Stimulated activated CD8-positive, alpha-beta memory T cell treated with anti-CD3 and anti-CD28 coated beads, Interleukin-7, amount 100 ng/mL, for 48 hours (primary cell): ENCODE measurements at regions not wholly inside any gene's neighbourhood (a gene's known extent, or its start where the extent isn't known, plus 50 kb on each side); places are given as distances from the start of the nearest gene placed in this dataset.
A peak's percentile ranks its signal among the peaks of the same experiment; 100 is the strongest.

Experiments used
- DNase-seq, 2 donors: peaks; one replicate each; pipeline ENCODE4 v3.0.0-alpha.2; 2020; ENCODE audit warnings: low read depth in 1 of 2; ENCODE audit errors: extremely low read depth in 1 of 2

DNA sequence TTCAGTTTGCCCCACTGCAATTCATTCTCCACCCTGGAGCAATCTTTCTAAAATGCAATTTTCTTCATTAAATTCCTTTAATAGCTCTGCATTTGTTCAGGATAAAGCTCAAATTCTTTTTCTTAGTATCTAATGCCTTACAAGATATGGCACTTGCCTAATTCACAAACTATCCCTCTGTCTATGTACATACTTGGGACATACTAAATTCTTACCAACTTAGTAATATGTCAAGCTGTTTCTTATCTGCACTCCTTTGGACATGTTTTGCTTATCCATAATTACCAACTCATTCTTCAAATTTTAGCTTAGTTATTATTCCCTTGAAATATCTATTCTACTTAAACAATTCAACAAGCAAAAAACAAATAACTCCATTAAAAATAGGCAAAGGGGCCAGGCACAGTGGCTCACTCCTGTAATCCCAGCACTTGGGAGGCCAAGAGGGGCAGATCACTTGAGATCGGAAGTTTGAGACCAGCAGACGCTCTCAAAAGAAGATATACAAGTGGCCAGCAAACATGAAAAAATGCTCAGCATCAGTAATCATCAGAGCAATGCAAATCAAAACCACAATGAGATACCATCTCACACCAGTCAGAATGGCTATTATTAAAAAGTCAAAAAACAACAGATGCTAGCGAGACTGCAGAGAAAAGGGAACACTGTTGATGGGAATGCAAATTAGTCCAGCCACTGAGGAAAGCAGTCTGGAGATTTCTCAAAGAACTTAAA lies 96.9 kb downstream of the FAM76B start:
- DNase-seq, result no peak

DNA sequence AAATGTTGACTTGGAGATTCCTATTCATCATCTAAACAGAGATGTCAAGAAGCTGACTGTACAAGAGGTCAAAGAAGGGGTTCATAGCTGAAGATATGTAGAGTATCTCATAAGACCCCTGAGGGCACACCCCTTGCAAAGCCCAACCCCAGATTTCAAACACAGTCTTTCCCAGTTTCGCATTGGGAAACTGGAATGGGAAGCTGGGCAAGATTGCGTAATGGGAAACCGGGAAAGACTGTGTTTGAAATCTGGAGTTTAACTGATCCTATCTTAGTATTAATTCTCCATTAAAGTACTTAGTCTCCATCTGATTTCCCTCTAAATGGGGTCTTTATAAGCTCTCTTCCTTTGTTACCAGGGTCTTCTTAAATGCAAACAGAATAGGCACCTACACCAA lies 99.5 kb downstream of the FAM76B start:
- no peak for DNase-seq

DNA sequence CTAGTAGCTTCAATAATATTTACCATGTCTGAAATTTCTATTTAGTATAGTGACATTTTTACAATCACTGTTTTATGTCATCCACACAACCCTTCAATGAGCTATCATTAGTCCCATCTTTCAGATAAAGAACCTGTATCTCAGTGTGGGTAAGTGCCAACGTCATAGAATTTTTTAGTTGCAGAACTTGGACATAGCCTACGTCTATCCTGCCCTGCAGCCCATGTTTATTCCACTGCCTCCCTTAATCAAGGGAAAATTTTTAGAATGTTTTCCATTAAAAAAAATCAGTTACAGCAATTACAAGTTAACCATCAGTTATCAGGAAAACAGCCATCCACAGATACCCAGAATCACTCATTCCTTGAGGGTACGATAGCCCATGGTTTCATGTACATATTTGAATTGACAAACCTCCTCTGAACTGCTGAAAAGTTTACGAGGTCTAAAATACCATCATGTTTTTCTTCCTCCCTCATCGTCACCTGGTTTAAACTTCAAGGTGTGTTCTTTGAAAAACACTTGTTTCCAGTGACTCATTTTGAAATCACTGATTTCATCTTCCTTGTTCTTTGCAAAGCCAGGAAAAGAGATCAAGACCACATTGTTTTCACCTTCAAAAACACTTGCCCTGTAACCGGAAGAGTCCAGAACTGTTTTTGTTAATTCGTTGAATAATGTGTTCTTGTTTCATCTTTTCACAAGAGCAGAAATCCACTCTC lies 100.9 kb downstream of the FAM76B start:
- DNase-seq, result no peak

DNA sequence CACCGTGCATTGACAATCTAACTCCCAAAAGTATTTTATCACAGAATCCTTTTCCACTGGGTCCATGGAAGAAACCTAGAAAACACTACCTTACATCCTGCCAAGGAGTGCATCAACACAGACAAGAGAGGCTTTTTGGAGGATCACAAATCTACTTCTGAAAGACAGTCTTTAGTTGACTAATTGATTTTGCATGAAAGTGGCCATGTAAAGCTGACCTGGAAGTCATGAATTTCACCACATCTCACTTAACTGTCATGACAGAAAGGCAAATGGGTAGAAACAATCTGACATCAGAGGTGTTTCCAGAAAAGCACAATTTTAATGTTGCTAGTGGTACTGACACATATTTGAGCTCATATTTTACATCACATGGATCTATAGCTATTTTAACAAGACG lies 101.6 kb downstream of the FAM76B start:
- no peak for DNase-seq

DNA sequence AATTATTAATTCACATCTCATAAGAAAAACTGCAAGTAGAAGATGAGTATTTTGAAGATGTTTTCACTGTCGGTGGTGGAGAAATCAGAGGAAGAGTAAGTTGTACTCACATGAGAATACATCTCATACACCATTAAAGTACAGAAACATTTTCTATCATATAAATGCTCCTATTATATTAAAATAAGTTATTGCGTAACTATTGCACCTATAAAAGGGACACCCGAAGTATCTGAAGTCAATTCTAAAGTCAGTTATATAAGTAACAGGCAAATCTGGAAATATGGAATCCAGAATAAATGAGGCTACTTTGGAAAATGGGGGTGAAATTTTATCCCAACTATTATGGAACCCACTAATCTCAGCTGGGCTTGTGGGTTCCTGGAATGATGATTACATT lies 103.3 kb downstream of the FAM76B start:
- DNase-seq, result no peak

DNA sequence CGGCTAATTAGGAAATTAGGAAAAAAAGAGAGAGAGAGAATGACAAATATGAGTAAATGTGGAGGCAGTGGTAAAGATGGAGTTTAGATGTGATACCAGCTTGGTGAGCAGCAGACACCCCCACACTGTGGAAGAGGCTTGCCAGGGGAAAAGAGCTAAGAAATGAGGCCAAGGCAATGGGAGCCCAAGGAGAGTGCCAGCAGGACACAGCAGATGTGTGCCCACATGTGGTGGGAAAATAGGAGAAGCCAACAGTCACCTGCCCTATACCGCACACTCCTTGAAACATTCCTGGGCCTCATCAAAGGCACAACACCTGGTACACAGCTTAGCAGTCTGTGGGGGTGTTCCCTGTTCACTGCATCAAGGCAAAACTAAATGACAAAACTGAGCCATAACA lies 104.9 kb downstream of the FAM76B start:
- no peak for DNase-seq

DNA sequence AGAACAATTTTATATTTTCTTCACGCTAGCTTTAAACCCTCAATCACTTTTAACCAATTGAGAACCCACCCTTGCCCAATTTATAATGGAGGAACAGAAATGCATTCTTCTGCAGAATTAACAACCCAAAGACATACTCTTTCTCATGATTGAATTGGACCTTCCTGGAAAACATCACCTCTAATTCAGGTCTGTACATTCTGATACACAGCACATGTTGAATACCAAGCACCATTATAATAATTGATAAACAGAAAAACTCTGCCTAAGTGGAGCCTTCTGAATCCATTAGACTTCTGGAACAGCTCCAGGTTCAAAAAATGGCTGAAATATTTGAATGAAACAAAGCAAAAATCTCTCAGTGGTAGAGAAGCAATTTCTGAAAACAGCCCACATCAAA lies 105.4 kb downstream of the FAM76B start:
- DNase-seq, result no peak

DNA sequence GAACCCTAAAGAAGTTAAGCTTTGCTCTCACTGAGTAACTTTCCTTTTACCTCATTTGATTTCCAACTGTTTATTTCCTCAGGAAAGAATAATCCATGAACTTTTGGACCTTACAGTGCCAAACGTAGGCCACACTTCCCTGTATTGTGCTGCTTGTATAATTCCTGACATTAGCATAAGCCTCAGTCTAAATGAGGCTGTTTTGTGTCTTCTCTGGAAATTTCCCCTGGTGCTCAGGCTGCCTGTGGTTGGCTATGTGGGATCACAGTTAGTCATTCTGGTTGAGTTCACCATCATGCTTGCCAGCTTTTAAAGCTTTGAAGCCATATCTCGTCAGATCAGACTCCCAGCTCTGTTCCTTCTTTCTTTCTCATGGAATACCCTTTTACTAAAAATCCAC lies 107.0 kb downstream of the FAM76B start:
- DNase-seq, result peak in 1 of 2 donors; percentile 32

DNA sequence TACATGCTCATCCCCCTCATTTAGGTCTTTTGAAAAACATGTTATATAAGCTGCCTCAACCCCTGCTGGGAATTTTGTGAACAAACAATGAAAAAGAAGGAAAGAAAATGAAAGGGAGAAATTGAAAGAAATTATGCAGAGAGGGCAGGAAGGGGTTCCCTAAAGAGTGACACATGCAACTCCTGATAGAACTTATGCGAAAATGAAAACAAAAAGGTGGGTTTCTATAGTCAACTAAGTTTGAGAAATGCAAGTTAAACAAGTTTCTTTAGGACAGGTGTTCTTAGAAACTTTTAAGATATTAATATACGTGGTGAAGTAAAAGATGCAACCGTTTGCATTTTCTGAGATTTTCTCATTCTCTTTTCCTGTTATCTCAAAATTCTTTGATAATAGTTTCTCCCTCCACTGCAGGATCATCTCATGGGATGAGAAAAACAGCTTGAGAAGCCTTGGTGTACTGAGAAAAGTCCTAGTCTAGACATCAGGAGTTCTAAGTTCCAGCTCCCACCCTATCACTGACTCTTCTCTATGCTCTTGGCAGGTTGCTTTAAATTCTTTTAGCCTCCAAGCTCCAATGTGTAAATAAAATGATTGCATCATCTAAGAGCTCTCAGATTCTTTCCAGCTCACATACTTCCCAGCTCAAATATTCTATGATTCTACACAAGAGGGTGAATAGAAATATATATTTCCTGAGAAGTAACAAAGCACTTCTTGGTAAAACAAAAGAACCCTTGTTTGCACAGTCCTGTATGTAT lies 109.2 kb downstream of the FAM76B start:
- no peak for DNase-seq

DNA sequence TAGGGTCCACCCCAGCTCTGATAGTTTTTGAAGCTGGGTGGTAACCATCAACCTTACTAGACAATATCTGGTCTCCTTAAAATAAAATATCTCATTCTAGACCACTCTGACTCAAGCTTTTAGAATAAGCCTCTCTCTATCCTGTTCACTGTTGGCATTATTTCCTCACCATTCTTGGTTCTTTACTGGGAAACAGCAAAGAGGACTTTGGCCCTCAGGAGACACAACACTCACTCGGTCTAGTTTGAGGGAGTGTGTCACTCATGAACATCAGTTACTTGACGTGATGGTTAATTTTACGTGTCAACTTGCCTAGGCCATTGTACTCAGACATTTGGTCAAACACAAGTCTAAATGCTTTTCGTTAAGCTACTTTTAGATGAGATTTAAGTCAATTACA lies 110.6 kb downstream of the FAM76B start:
- no peak for DNase-seq

DNA sequence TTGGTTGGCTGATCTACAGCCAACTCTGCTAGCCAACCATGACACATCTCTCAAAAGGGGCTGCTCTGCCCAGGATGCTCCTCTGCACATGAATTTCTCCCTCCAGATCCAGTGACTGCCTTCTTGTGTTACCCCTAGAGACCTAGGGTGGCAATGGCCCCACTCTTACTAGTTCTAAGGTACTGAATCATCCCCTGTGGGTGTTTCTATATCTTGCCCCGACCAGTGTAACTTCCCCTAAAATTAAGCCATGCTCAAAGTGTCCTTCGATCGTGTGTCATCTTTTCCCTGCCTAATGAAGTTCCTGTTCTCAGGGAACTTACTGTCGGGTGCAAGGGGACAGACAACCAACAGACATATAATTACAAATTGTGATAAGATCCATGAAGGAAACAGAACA lies 113.3 kb downstream of the FAM76B start:
- DNase-seq, result no peak

DNA sequence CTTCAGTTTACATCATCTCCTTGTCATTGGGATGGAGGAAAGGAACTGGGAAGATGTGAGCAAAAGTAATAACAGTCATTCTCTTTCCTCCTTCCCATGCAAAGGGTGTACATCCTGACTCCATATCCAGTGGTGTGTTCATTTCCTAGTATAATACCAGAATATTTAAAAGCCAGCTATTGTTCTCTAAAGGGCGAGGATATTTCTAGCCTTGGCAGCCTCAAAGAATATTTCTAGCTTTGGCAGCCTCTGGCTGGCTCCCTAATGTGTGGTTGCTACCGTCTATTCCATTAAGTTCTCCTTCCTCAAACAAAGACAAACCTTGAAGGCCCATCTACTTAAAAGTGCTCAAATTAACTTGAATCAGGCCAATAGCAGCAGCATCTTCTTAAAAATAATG lies 114.0 kb downstream of the FAM76B start:
- no peak for DNase-seq

DNA sequence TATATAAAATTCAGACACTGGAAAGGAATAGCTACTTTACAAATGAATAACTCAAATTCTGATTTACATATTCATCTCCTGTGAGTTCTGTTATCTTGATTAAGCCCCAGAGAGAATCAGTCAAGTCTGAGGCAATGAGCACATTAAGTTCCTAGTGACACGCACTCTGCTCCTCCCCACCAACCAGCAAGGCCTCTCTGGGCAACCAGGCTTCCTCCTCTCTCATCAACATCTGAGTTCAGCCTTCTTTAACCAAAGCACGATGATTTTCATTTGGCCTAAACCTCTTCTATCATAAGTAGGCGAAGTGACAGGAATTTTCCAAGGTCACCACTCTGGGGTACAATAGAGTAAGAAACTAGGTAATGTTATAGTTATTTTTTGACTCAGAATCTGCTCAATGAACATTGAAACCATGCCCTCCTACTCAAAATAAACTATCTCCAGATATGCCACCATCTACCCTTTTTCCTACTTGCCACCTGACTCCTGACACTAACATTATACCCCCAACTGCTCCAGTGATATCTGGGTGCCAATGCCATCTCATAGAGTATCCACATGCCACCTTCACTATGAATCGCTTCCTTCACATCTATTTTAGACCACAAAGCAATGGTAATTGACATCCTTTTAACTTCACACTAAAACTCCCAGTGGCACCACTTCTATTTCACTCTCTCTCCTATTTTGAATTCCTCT lies 114.8 kb downstream of the FAM76B start:
- DNase-seq, result peak in 1 of 2 donors; percentile 48

DNA sequence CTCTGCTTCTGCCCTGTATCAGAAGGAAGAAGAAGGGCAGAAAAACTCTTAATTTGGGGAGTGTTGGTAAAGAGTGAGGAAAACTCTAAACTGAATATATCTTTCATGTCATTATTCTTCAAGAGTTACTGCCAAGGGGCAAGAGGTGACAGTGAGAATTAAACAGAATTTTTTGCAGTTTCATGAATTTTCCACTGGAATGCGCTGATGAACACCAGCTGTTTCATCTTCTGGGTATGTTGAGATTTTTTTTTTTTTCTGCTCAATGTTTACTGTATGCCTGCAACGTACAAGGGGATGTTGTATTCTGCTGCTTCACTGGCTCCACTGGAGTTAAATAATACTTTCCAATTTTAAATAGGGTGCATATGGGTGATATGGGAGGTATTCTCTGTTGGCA lies 117.8 kb downstream of the FAM76B start:
- DNase-seq, result no peak

DNA sequence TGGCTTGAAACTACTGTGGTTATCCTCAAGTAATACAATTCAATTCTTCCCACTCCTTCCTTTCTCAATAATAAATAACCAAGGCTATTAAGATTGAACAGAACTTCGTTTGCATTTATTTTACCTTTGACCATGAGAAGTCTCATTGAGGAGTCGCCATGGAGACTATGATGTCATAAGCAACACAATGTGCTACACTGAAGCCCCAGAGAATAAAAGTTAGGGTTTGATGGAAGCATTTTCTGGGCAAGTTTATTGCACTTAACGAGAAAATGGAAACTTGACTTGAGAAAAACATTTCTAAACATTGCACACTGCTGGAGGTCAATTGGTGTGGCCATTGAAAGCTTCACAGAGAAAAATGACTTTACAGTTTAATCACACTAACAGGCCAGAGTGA lies 121.5 kb downstream of the FAM76B start:
- DNase-seq, result no peak

DNA sequence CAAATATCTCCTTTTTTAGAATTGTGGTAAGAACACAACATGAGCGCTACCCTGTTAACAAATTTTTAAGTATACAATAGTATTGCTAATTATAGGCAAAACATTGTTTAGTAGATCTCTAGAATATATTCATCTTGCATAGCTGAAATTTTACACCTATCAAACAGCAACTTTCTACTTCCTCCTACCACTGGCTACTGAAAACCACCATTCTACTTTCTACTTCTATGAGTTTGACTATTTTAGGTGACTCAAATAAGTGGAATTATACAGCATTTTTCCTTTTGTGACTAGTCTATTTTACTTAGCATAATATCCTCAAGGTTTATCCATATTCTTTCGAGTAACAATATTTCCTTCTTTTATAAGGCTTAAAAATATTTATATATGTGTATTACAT lies 128.4 kb downstream of the FAM76B start:
- no peak for DNase-seq

DNA sequence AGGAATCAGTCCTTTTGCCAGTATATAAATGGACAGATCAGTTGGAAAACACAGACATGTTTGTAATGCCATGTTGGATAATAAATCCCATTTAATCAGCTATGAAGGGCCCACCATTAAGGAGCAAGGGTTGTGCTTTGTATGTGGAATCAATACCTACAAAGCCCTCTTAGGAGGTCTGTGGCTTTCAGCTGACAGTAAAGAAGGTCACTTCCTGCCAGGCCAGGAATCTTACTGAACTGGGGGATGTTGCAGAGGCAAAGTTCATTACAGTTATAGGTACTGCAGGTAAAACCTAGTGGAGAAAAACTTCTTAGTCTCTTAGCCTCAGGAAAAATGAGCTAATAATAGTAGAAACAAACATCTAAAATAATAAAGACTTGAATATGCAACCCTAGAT lies 129.5 kb downstream of the FAM76B start:
- DNase-seq, result no peak

DNA sequence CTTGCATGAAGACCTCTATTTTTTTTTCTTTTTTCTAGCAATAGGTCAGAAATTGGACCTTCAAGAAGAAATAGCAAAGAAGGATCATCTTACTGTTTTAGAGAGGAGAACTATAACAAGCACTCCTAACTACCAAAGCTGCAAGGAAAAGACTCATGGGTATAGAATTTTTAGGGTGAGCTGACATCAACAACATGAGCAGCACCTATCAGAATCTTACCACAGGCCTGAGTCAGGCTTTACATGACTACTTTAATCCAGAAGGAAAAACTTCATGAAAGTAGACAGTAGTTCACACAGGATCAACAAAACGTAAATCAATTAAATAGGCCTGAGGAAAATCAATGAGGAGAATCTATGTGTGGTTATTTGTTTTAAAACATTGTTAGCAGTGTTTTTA lies 130.5 kb downstream of the FAM76B start:
- DNase-seq, result no peak

DNA sequence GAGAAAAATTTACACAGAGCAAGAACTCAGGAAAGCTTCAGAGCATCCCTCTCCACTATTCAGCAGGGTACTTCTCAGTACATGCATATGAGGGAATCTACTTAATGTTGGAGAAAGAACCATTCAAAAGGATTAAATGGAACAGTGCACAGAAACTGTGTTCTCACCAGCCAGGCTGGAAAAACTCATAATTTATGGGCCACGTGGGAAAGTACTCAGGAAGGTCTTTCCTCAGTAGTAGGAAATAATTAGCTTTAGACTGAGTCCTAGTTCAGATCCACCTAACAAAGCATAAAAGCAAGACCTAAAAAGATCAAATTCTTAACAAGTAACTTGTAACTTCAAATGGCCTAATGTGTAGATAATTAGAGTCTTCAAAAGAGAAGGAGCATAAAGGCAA lies 134.0 kb downstream of the FAM76B start:
- DNase-seq, result no peak

DNA sequence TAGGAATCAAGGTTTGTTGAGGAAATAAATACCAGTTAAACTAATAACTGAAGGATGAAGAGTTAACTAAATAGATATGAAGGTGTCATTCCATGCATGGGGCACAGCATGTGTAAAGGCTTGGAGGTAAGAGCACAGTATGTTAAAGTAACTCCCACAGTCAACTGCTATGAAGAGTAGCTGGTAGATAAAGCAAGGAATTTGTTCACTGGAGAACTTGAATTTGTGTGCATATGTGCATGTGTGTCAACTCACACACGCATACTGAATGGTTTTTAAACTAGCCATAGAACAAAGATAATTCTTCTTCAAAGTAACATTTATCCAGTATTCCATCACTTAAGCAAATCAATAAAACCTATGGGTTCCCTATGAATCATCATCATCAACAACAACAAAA lies 135.9 kb downstream of the FAM76B start:
- no peak for DNase-seq

DNA sequence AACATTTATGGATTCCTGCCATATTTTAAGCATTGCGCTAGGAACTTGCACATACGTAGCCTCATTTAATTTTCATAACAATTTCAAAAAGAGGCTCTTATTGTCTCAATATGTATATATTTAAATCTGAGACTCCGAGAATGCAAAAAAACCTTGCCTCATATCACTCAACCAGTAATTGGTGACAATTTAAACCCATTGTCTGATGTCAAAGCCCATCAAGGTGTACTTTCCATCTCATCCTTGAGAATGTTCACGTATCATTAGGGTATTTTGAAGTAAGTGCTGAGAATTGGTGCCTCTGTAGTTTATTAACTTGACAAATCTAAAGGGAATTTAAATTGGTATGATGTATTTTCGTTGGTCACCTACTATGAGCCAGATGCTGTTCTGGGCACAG lies 136.5 kb downstream of the FAM76B start:
- no peak for DNase-seq
